Cardiac muscle cell (in vitro differentiated cells and primary cell): ENCODE measurements at regions not wholly inside any gene's neighbourhood (a gene's known extent, or its start where the extent isn't known, plus 50 kb on each side); places are given as distances from the start of the nearest gene placed in this dataset.

Source experiments
- DNase-seq, 2 donors: peaks; one replicate each; pipeline versions ENCODE4 v3.0.0 to v3.0.0-alpha.2; 2010 to 2017; ENCODE audit warnings: low read depth in 1 of 2, low spot score in 1 of 2
- H3K27ac ChIP-seq: fragments of 200-600 bp; sonication (generic); 2 replicates; pipeline ENCODE4 v1.5.1; 2016
- H3K27me3 ChIP-seq: fragments of 200-600 bp; sonication (generic); 2 replicates; pipeline ENCODE4 v1.6.0; 2016; ENCODE audit warnings: control low read depth
- H3K36me3 ChIP-seq: fragments of 200-600 bp; sonication (generic); 2 replicates; pipeline ENCODE4 v1.5.1; 2016; ENCODE audit warnings: control low read depth
- H3K4me1 ChIP-seq: fragments of 200-600 bp; sonication (generic); 2 replicates; pipeline ENCODE4 v1.8.1; 2017; ENCODE audit warnings: low read depth, mild to moderate bottlenecking, mixed run types
- H3K4me3 ChIP-seq: fragments of 200-600 bp; sonication (generic); 2 replicates; pipeline ENCODE4 v1.5.1; 2016; ENCODE audit warnings: mild to moderate bottlenecking
- H3K9me3 ChIP-seq: fragments of 200-600 bp; sonication (generic); 2 replicates; pipeline ENCODE4 v1.5.1; 2017; ENCODE audit warnings: low read depth, mild to moderate bottlenecking, control low read depth
- CTCF ChIP-seq: IDR thresholded peaks from 2 replicates; pipeline ENCODE4 v1.5.1; 2012; ENCODE audit warnings: low read depth, mild to moderate bottlenecking, low read length

- no peaks in the 10 kb centered on the region for H3K36me3 ChIP-seq
- H3K27ac ChIP-seq = no peak overlapping the region
- TF ChIP-seq CTCF = no peak
- DNase-seq = peak in 1 of 2 donors; percentile 90
- no peaks in the 10 kb centered on the region for H3K4me1 ChIP-seq
- no peaks in the 10 kb centered on the region for H3K27me3 ChIP-seq
- H3K4me3 ChIP-seq = no peak overlapping the region
- H3K9me3 ChIP-seq = no peaks in the 10 kb centered on the region
Observed at GRCh38 chr2:67516899-67517530, 119.9 kb downstream of the ETAA1 start.

- H3K9me3 ChIP-seq = no peaks in the 10 kb centered on the region
- H3K27me3 ChIP-seq = no peaks in the 10 kb centered on the region
- H3K4me1 ChIP-seq = peaks cover 2% of the 10 kb centered on the region
- TF ChIP-seq CTCF = no peak
- no peak overlapping the region for H3K4me3 ChIP-seq
- H3K27ac ChIP-seq = no peak overlapping the region
- no peak for DNase-seq
- no peaks in the 10 kb centered on the region for H3K36me3 ChIP-seq
Observed at GRCh38 chr2:67522148-67522547, 125.0 kb downstream of the ETAA1 start.

GRCh38 chr2:67524213-67524612 lies 127.1 kb downstream of the ETAA1 start:
- Histone ChIP-seq H3K27ac (no peak overlapping the region), H3K4me1 (peaks cover 2% of the 10 kb centered on the region), H3K4me3 (no peak overlapping the region), H3K27me3 (no peaks in the 10 kb centered on the region), H3K36me3 (no peaks in the 10 kb centered on the region), H3K9me3 (no peaks in the 10 kb centered on the region)
- TF ChIP-seq CTCF = no peak
- DNase-seq = no peak

- Histone ChIP-seq H3K4me1 (peaks cover 2% of the 10 kb centered on the region), H3K4me3 (no peak overlapping the region), H3K36me3 (no peaks in the 10 kb centered on the region), H3K27ac (no peak overlapping the region), H3K27me3 (no peaks in the 10 kb centered on the region), H3K9me3 (no peaks in the 10 kb centered on the region)
- DNase-seq = no peak
- TF ChIP-seq CTCF = no peak
Observed at GRCh38 chr2:67524777-67525176, 127.6 kb downstream of the ETAA1 start.

- peaks cover 2% of the 10 kb centered on the region for H3K4me1 ChIP-seq
- no peak overlapping the region for H3K27ac ChIP-seq
- H3K36me3 ChIP-seq = no peaks in the 10 kb centered on the region
- H3K9me3 ChIP-seq = no peaks in the 10 kb centered on the region
- peak in 1 of 2 donors; percentile 94 for DNase-seq
- no peaks in the 10 kb centered on the region for H3K27me3 ChIP-seq
- TF ChIP-seq CTCF = no peak
- no peak overlapping the region for H3K4me3 ChIP-seq
Observed at GRCh38 chr2:67526283-67526682, 129.2 kb downstream of the ETAA1 start.

- Histone ChIP-seq H3K9me3 (no peaks in the 10 kb centered on the region), H3K27me3 (no peaks in the 10 kb centered on the region), H3K4me1 (peaks cover 2% of the 10 kb centered on the region), H3K36me3 (no peaks in the 10 kb centered on the region), H3K27ac (no peak overlapping the region), H3K4me3 (no peak overlapping the region)
- TF ChIP-seq CTCF = no peak
- DNase-seq = no peak
Observed at GRCh38 chr2:67528320-67528719, 131.2 kb downstream of the ETAA1 start.
